HG03565 (cell line): ENCODE measurements at regions not wholly inside any gene's neighbourhood (a gene's known extent, or its start where the extent isn't known, plus 50 kb on each side); places are given as distances from the start of the nearest gene placed in this dataset.
"Not testable (repeated sequence)": the region's sequence is repeated elsewhere in the genome, so short reads cannot be mapped to it uniquely, and the experiment has no call there.

ENCODE experiments used
- ATAC-seq: cut with Tn5 transposase; IDR thresholded peaks from one replicate; pipeline ENCODE4 v1.9.1; 2021; ENCODE audit warnings: mild to moderate bottlenecking, moderate library complexity; ENCODE audit not compliant: unreplicated experiment

GRCh38 chrY:22472027-22472426, 68.8 kb downstream of the RBMY1J start:
- ATAC-seq, result not testable (repeated sequence)

- ATAC-seq, result not testable (repeated sequence)
These were observed 74.6 kb downstream of the RBMY1J start for GRCh38 chrY:22477846-22478245.

DNA sequence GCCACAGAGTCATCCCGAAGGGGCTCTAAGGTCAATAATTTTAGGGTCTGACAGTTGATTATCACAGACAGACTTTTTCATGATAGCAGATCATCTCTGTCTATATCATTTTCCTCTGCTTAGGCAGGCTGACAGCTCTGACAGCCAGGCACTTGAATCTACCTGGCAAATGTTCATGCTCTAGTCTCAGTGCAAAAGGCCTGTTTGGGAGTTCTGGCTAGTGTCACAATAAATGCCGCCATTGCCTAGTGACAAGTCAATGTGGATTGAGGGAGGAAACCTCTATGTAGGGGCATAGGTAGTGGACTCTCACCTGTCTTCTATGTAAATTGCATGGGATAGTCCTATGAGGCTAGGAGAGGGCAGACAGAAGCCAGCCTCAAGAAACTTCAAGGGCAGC, 81.3 kb downstream of the RBMY1J start:
- ATAC-seq, result not testable (repeated sequence)

DNA sequence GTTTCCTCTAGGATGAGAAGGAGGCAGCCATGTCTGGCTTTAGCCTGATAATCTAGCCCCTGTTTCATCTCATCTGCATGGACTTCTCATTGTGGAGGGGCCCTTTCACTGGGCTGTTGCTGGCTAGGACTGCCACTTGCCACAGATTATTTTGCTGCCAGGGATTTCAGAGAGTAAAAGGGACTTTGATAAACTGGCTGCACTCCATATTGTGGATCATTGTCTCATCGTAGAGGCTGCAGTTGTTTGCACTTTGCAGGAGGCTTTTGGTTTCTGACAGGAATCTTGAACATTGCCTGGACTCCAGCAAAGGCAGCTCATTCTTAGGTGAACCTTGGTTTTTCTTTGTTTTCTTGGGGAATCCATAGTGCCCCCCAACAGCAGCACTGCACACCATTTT, 85.5 kb downstream of the RBMY1J start:
- ATAC-seq, result not testable (repeated sequence)

DNA sequence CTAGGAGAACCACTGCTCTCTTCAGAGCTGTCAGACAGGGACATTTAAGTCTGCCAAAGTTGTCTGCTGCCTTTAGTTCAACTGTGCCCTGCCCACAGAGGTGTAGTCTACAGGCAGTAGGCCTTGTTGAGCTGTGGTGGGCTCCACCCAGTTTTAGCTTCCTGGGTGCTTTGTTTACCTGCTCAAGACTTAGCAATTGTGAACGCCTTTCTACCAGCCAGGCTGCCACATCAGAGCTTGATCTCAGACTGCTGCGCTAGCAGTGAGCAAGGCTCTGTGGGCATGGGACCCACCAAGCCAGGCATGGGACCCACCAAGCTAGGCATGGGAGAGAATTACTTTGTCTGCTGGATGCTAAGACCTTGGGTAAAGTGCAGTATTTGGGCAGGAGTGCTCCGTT, 96.5 kb downstream of the RBMY1J start:
- not testable (repeated sequence) for ATAC-seq

- not testable (repeated sequence) for ATAC-seq
These were observed 110.5 kb downstream of the RBMY1J start for GRCh38 chrY:22513719-22514118.

DNA sequence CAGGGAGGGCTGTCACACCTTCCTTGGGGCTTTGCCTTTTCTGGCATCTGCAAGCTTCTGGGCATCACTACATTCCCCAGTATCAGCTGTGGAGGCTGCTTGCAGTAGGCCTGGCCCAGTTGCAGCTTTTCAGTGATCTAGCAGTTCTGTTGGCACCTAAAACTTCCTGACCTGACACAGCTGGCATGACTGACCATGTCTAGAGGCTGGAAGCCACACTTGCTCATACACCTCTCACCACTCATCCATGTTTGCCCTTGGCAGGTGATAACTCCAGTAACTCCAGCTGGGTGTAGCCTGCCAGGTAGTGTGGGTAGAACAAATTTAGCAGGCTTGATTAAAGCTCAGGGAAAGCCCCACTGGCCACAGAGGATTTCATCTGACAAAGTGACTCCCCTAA, 122.6 kb downstream of the RBMY1J start:
- not testable (repeated sequence) for ATAC-seq

- ATAC-seq, result not testable (repeated sequence)
These were observed 169.8 kb downstream of the RBMY1J start for GRCh38 chrY:22572975-22573374.

DNA sequence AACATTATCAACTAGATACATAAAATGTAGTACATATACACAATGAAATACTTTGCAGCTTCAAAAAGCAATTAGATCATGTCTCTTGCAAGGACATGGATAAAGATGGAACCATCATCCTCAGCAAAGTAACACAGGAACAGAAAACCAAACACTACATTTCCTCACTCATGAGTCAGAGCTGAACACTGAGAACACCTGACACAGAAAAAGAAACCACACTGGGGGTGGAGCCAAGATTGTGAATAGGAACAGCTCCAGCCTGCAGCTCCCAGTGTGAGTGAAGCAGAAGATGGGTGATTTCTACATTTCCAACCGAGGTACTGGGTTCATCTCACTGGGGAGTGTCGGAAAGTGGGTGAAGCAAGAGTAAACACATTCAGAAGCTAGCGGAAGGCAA, 195.6 kb downstream of the RBMY1J start:
- ATAC-seq, result peak; percentile 70

DNA sequence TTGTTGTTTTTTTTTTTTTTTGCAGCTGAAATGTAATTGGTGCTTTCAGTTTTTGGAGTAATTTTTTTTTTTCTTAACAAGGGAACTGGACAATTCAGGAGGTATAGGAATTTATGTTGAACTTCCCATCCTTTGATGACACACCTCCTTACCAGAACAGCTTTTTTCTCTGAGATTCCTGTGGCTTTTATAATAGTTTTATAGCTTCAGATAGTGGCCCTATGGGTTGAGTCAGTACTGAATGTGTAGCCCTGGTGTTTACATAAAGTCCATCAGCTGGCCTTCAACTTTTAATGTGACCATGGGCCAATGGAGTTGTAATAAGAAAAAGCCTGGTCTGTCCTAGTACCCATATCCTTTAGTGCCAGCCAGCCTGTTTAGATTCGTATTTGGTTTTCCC, 201.8 kb downstream of the RBMY1J start:
- not testable (repeated sequence) for ATAC-seq

DNA sequence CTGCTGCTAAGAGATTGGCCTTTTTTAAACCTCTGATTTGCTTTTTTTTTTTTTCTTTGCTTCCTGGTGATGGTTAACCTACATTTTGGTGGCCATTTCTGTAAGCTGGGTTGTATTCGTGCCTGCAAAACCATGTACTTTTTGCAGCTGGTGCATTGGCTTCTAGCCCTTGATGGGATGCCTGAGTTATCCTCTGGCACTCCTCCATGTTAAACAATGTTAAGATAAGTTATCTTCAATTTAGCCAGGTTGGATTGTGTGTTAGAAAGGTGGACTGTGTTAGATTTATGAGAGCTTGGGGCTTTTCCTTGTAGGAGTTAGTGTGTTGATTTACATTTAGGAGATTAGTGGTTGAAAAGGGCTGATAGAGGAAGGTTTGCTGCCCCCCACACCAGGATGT, 202.4 kb downstream of the RBMY1J start:
- ATAC-seq, result not testable (repeated sequence)

DNA sequence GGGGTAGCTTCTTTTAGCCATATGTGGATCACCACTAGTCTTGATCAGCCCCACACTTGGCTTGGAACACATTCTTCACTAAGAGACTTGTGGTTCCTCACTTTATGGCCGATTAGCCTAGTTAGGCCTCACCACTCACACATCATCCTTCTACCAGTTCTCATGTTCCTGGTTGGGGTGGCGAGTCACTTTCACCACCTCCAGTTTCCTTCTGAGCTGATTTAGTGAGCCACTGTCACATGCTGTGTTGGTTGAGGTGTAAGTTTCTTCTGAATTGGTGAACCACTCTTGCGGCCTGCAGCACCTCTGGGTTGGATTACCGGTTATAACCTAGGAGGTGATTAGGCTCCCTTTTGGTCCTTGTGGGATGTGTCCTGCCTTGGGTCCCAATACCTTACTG, 203.7 kb downstream of the RBMY1J start:
- not testable (repeated sequence) for ATAC-seq

DNA sequence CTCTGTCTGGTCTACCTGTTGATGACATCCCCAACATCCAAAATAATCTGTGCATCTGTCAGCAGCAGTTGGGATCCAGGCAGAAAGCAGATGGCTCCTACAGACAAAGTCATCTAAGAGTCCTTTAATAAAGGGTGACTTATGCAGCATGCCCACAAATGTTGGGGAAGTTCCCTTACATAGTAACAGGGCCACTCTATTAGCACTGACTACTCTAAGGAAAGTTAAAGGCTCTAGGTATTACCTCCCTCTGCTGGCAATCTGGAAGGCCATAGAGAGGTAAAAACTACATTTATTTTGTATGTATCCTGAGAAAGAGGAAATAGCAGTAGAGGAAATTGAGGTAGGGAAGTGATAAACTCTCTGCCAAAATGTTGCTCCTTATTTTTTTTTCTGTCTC, 209.6 kb downstream of the RBMY1J start:
- not testable (repeated sequence) for ATAC-seq
